B cell (primary cell): ENCODE measurements at regions not wholly inside any gene's neighbourhood (a gene's known extent, or its start where the extent isn't known, plus 50 kb on each side); places are given as distances from the start of the nearest gene placed in this dataset.

Source experiments
- EZH2 ChIP-seq: IDR thresholded peaks from 2 replicates; pipeline ENCODE4 v1.6.1; 2012; ENCODE audit warnings: borderline replicate concordance, low read depth, mild to moderate bottlenecking, moderate library complexity, low read length; ENCODE audit not compliant: insufficient read depth, poor library complexity, severe bottlenecking
- TF ChIP-seq, protein P1 (sequence below): fragments of 200-600 bp; IDR thresholded peaks from one replicate; pipeline ENCODE4 v1.8.0; 2022; ENCODE audit warnings: antibody characterized with exemption, mild to moderate bottlenecking

DNA sequence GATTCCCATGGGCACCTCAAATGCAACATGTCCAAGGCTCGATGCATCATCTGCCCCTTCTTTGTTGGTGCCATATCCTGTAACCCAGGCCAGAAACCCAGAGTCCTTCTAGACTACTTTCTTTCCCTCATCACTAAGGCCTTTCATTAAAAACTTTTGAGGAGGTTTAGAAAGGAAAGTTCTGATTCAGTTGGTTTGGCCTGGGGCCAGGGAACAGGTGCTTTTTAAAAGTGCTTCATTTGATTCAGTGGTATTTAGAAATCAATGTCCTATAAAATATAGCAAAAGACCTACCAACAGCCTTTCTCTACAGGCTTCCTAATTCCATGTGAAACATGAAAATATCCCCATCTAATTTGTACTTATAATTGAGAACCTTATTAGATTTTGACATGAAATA lies 341.9 kb upstream of the RORA start:
- TF ChIP-seq, protein P1, sequence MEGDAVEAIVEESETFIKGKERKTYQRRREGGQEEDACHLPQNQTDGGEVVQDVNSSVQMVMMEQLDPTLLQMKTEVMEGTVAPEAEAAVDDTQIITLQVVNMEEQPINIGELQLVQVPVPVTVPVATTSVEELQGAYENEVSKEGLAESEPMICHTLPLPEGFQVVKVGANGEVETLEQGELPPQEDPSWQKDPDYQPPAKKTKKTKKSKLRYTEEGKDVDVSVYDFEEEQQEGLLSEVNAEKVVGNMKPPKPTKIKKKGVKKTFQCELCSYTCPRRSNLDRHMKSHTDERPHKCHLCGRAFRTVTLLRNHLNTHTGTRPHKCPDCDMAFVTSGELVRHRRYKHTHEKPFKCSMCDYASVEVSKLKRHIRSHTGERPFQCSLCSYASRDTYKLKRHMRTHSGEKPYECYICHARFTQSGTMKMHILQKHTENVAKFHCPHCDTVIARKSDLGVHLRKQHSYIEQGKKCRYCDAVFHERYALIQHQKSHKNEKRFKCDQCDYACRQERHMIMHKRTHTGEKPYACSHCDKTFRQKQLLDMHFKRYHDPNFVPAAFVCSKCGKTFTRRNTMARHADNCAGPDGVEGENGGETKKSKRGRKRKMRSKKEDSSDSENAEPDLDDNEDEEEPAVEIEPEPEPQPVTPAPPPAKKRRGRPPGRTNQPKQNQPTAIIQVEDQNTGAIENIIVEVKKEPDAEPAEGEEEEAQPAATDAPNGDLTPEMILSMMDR = no peak
- TF ChIP-seq EZH2 = no peak
